Activated naive CD4-positive, alpha-beta T cell treated with anti-CD3 and anti-CD28 coated beads for 36 hours (primary cell): ENCODE measurements at regions not wholly inside any gene's neighbourhood (a gene's known extent, or its start where the extent isn't known, plus 50 kb on each side); places are given as distances from the start of the nearest gene placed in this dataset.
"Not testable (repeated sequence)": the region's sequence is repeated elsewhere in the genome, so short reads cannot be mapped to it uniquely, and the experiment has no call there.

Experiments
- CTCF ChIA-PET: fragments of 350-600 bp; sonication (Branson Sonifier 250); formaldehyde crosslinking; loops from one replicate; lab custom pipeline; 2021; ENCODE audit warnings: antibody characterized with exemption; lab: Charles Lee
- DNase-seq: peaks from one replicate; pipeline ENCODE4 v3.0.0-alpha.2; 2020
- H3K27ac Mint-ChIP-seq: one replicate; pipeline ENCODE4 v1.8.0; 2021; ENCODE audit warnings: mild to moderate bottlenecking, mixed read lengths
- H3K27me3 Mint-ChIP-seq: one replicate; pipeline ENCODE4 v1.8.0; 2021; ENCODE audit warnings: low read depth, mixed read lengths
- H3K36me3 Mint-ChIP-seq: one replicate; pipeline ENCODE4 v1.8.0; 2021; ENCODE audit warnings: low read depth, mixed read lengths
- H3K4me1 Mint-ChIP-seq: one replicate; pipeline ENCODE4 v1.8.0; 2021; ENCODE audit warnings: low read depth, mixed read lengths
- H3K4me3 Mint-ChIP-seq: one replicate; pipeline ENCODE4 v1.8.0; 2021; ENCODE audit warnings: mild to moderate bottlenecking, moderate library complexity, mixed read lengths
- H3K9me3 Mint-ChIP-seq: one replicate; pipeline ENCODE4 v1.8.0; 2021; ENCODE audit warnings: mixed read lengths
- intact Hi-C: fragments of 100-400 bp; cut with micrococcal nuclease; formaldehyde crosslinking; loops from one replicate; pipeline ENCODE4 v1.15.1; 2023

DNA sequence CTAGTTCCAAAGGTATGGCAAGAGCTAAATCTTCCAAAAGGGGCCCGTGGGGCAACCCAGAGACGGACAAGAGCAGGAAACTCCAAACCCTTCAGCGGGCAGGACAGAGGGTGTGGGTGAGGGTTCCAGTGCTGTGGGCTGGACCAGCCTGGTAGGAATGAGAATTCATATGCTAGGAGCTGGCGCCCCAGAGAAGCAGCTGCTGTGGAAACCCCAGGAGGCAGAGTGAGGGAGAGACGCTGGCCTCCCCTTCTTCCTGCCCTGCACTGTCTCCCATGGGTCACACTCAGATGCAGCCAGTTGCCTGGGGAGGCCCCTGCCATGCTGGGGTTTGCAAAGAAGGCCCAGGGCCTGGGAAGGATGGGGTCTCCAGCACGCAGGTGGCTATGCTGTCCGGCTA, 233.7 kb upstream of the FRG2C start:
- H3K9me3 Mint-ChIP-seq, intact Hi-C loops: not testable (repeated sequence)

GRCh38 chr3:75431120-75431519, 233.0 kb upstream of the FRG2C start:
- peaks cover 22% of the 10 kb centered on the region for H3K4me1 Mint-ChIP-seq
- DNase-seq, H3K27ac Mint-ChIP-seq, H3K4me3 Mint-ChIP-seq, intact Hi-C loops, H3K9me3 Mint-ChIP-seq, CTCF ChIA-PET, H3K27me3 Mint-ChIP-seq: not testable (repeated sequence)
- H3K36me3 Mint-ChIP-seq = peaks cover 28% of the 10 kb centered on the region

More for the DNA sequence above, 233.7 kb upstream of the FRG2C start:
- CTCF ChIA-PET = interaction anchor here (0.6 to 1.3 kb wide), 2 partner anchors 237 to 1848 kb away, joined by 3 to 4 read pairs; no protein-coding TSS in a partner anchor
- not testable (repeated sequence) for H3K27ac Mint-ChIP-seq, H3K27me3 Mint-ChIP-seq, H3K4me3 Mint-ChIP-seq, DNase-seq
- Mint-ChIP-seq H3K36me3 (peaks cover 32% of the 10 kb centered on the region), H3K4me1 (peaks cover 21% of the 10 kb centered on the region)

GRCh38 chr3:75432466-75432865, 231.7 kb upstream of the FRG2C start:
- CTCF ChIA-PET = interaction anchor here (0.6 kb wide), 1 partner anchor 8 kb away, joined by 3 read pairs; no protein-coding TSS in a partner anchor
- H3K27ac Mint-ChIP-seq, intact Hi-C loops, H3K27me3 Mint-ChIP-seq, DNase-seq, H3K4me3 Mint-ChIP-seq, H3K9me3 Mint-ChIP-seq: not testable (repeated sequence)
- Mint-ChIP-seq H3K36me3 (peaks cover 24% of the 10 kb centered on the region), H3K4me1 (peaks cover 24% of the 10 kb centered on the region)

DNA sequence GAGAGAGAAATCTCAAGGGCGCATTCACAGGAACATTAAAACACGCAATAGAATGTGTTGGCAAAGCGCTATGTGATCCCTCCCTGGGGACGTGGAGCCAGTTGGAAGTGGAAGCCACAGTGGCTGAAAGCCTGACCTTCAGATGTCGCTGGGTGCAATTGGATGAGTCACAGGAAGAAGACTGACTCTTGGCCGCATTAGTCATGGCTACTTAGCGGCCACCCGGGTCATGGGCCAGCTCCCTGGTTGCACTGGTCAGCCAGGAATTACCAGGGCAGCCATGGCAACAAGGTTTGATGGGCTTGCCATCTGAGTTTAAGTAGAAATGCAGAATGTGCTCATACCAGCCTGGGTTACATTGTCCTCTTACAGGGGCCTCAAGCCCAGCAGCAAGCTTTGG, 231.2 kb upstream of the FRG2C start:
- CTCF ChIA-PET = interaction anchor here (0.6 kb wide), 1 partner anchor 9 kb away, joined by 3 read pairs; no protein-coding TSS in a partner anchor
- DNase-seq, intact Hi-C loops, H3K27ac Mint-ChIP-seq, H3K4me3 Mint-ChIP-seq, H3K27me3 Mint-ChIP-seq, H3K9me3 Mint-ChIP-seq: not testable (repeated sequence)
- peaks cover 24% of the 10 kb centered on the region for H3K4me1 Mint-ChIP-seq
- H3K36me3 Mint-ChIP-seq = peaks cover 21% of the 10 kb centered on the region

- Mint-ChIP-seq H3K36me3 (peaks cover 19% of the 10 kb centered on the region), H3K4me1 (peaks cover 24% of the 10 kb centered on the region), H3K4me3 (peak overlapping the region; percentile 32)
- H3K9me3 Mint-ChIP-seq, H3K27ac Mint-ChIP-seq, DNase-seq, intact Hi-C loops, H3K27me3 Mint-ChIP-seq: not testable (repeated sequence)
- CTCF ChIA-PET = interaction anchor here (0.6 kb wide), 1 partner anchor 9 kb away, joined by 3 read pairs; no protein-coding TSS in a partner anchor
Observed at GRCh38 chr3:75433295-75433694, 230.8 kb upstream of the FRG2C start.

- DNase-seq = peak; percentile 30
- H3K4me1 Mint-ChIP-seq = peaks cover 19% of the 10 kb centered on the region
- H3K4me3 Mint-ChIP-seq = peak overlapping the region; percentile 98
- CTCF ChIA-PET, H3K27me3 Mint-ChIP-seq, H3K9me3 Mint-ChIP-seq: not testable (repeated sequence)
- H3K27ac Mint-ChIP-seq = peak overlapping the region; percentile 83
- intact Hi-C loops = loop anchor here (2.0 kb wide), 1 partner anchor 208 kb away; no protein-coding TSS in a partner anchor
- H3K36me3 Mint-ChIP-seq = peaks cover 13% of the 10 kb centered on the region
Observed at GRCh38 chr3:75434276-75434912, 229.7 kb upstream of the FRG2C start.

- Mint-ChIP-seq H3K4me1 (peaks cover 17% of the 10 kb centered on the region), H3K27ac (peak overlapping the region; percentile 97), H3K4me3 (peak overlapping the region; percentile 98)
- CTCF ChIA-PET, H3K27me3 Mint-ChIP-seq, H3K36me3 Mint-ChIP-seq, H3K9me3 Mint-ChIP-seq: not testable (repeated sequence)
- intact Hi-C loops = loop anchor here (1.0 to 2.0 kb wide), 2 partner anchors 208 to 350 kb away; partner anchors contain the start of gene ZNF717
- DNase-seq = peak; percentile 98
Observed at GRCh38 chr3:75434913-75435793, 229.0 kb upstream of the FRG2C start.

GRCh38 chr3:75435794-75436400, 228.2 kb upstream of the FRG2C start:
- CTCF ChIA-PET, DNase-seq, H3K36me3 Mint-ChIP-seq, H3K9me3 Mint-ChIP-seq, H3K27me3 Mint-ChIP-seq: not testable (repeated sequence)
- intact Hi-C loops = loop anchor here (1.0 to 2.0 kb wide), 2 partner anchors 207 to 349 kb away; partner anchors contain the start of gene ZNF717
- peak overlapping the region; percentile 98 for H3K4me3 Mint-ChIP-seq
- H3K4me1 Mint-ChIP-seq = peaks cover 17% of the 10 kb centered on the region
- H3K27ac Mint-ChIP-seq = peak overlapping the region; percentile 72

- H3K4me1 Mint-ChIP-seq, H3K27ac Mint-ChIP-seq, H3K27me3 Mint-ChIP-seq, DNase-seq, CTCF ChIA-PET, intact Hi-C loops, H3K9me3 Mint-ChIP-seq, H3K36me3 Mint-ChIP-seq, H3K4me3 Mint-ChIP-seq: not testable (repeated sequence)
Observed at GRCh38 chr3:75440986-75441385, 223.1 kb upstream of the FRG2C start.

DNA sequence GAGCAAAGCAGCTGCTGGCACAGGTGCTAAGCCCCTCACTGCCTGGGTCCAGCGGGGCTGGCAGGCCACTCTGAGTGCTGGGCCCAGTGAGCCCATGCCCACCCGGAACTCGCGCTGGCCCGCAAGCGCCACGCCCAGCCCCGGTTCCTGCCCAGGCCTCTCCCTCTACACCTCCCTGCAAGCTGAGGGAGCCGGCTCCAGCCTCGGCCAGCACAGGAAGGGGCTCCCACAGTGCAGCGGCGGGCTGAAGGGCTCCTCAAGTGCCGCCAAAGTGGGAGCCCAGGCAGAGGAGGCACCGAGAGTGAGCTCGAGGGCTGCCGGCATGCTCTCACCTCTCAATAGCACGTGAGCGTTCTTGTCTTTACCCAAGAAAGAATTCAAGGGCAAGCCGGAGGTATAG, 219.5 kb upstream of the FRG2C start:
- DNase-seq, H3K4me3 Mint-ChIP-seq, H3K36me3 Mint-ChIP-seq, CTCF ChIA-PET, intact Hi-C loops, H3K4me1 Mint-ChIP-seq, H3K27me3 Mint-ChIP-seq, H3K9me3 Mint-ChIP-seq, H3K27ac Mint-ChIP-seq: not testable (repeated sequence)

DNA sequence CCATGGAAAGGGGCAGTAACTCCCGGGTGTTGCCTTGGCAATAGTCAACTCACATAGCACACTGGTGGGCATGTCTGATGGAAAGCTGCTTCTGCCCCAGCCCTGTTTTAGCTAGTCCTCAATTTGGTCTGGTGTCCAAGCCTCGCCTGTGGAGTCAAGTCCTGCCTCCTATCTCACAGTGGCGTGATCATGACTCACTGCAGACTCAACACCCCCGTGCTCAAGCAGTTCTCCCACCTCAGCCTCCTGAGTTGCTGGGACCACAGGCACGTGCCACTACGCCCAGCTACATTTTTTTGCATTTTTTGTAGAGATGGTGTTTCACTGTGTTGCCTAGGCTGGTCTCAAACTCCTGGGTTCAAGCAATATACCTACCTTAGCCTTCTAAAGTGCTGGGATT, 218.9 kb upstream of the FRG2C start:
- H3K27me3 Mint-ChIP-seq, intact Hi-C loops, H3K9me3 Mint-ChIP-seq, DNase-seq, H3K4me1 Mint-ChIP-seq, CTCF ChIA-PET, H3K4me3 Mint-ChIP-seq, H3K36me3 Mint-ChIP-seq, H3K27ac Mint-ChIP-seq: not testable (repeated sequence)

DNA sequence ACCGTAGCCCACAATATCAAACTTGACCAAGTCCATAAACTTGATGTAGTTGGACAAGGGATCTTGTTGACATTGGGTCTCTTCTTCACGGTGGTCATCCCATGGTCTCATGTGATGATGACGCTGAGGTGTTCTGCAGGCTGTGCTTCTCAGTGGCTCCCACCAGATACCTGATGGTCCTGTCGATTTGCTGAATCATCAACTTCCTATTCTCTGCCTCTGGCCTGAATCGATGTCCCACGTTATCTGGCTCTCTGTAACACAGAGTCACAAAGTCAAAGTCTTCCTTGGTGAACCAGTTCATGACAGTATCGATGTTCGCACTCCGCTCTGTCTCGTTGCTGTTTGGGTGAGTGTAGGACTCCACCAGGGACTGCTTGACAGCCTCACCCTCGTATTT, 217.2 kb upstream of the FRG2C start:
- H3K4me3 Mint-ChIP-seq, intact Hi-C loops, H3K9me3 Mint-ChIP-seq, CTCF ChIA-PET, H3K36me3 Mint-ChIP-seq, H3K27me3 Mint-ChIP-seq, H3K4me1 Mint-ChIP-seq, H3K27ac Mint-ChIP-seq, DNase-seq: not testable (repeated sequence)
